Astrocyte of the spinal cord (primary cell): ENCODE measurements at regions not wholly inside any gene's neighbourhood (a gene's known extent, or its start where the extent isn't known, plus 50 kb on each side); places are given as distances from the start of the nearest gene placed in this dataset.
A peak's percentile ranks its signal among the peaks of the same experiment; 100 is the strongest.

Source experiments
- DNase-seq: peaks from one replicate; pipeline ENCODE4 v3.0.0; 2011; ENCODE audit warnings: low read depth, low spot score
- H3K4me3 ChIP-seq: 2 replicates; pipeline ENCODE4 v1.5.1; 2011; ENCODE audit warnings: low read depth, mild to moderate bottlenecking, low read length, moderate library complexity
- CTCF ChIP-seq: IDR thresholded peaks from 2 replicates; pipeline ENCODE4 v1.5.1; 2012; ENCODE audit warnings: low read depth, mild to moderate bottlenecking, low read length, inconsistent platforms
- in situ Hi-C: cut with HindIII; loops from 2 replicates; pipeline ENCODE4 v1.10.0; 2017; ENCODE audit warnings: low sequenced_read_pairs

GRCh38 chr12:13735734-13736133, 245.7 kb downstream of the GRIN2B start:
- DNase-seq: no peak
- no peak overlapping the region for H3K4me3 ChIP-seq
- in situ Hi-C loops: no loop called here
- TF ChIP-seq CTCF: no peak

DNA sequence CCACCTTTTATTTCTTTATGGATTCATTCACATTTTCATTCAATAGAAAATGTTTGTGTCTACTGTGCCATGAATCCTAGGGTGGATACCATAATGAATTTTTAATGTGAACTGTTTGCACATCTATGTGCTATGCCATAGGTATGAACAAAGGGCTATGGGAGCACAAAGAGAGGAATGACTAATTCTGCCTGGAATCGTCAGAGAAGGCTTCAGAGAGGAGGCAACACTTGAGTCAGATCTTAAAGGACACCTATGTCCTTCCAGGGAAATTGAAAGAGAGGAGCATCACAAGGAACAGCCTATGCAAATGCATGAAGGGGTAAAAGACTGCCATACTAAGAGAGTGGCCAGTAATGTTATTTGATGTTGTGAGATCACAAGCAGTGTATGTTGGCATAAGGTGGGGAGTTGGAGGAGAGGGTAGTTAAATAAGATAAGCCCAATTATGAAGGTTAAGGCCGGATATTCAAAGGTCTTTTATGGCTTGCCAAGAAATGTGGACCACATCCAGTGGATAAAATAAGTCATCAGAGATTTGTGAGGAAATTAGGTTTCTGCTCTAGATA, 246.7 kb downstream of the GRIN2B start:
- no peak for TF ChIP-seq CTCF
- no peak for DNase-seq
- no peak overlapping the region for H3K4me3 ChIP-seq
- in situ Hi-C loops: no loop called here

GRCh38 chr12:13727707-13728195, 253.7 kb downstream of the GRIN2B start:
- DNase-seq: peak; percentile 42
- no peak overlapping the region for H3K4me3 ChIP-seq
- no peak for TF ChIP-seq CTCF
- in situ Hi-C loops: no loop called here

- DNase-seq: no peak
- in situ Hi-C loops: no loop called here
- H3K4me3 ChIP-seq: no peak overlapping the region
- TF ChIP-seq CTCF: no peak
These were observed 256.4 kb downstream of the GRIN2B start for GRCh38 chr12:13725049-13725448.

DNA sequence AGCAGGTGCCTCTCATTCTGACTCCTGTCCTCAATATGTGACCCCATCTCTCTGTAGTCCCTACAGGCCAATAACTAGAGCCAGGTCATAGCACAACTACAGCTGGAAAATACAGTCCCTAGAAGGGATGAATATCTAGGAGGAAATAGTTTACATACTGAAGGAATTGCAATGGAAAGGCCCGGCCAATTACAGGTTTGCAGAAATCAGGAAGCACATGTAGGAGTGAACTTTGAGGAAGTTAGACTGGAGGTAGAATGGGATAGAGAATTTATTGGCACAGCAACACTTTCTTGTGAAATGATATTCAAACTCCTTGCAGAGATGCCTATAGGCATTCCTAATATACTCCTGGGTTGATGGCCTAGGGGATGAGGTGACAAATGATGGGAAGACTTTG, 257.3 kb downstream of the GRIN2B start:
- no peak for TF ChIP-seq CTCF
- in situ Hi-C loops: no loop called here
- no peak overlapping the region for H3K4me3 ChIP-seq
- DNase-seq: no peak

GRCh38 chr12:13719986-13720385, 261.4 kb downstream of the GRIN2B start:
- no peak for TF ChIP-seq CTCF
- H3K4me3 ChIP-seq: no peak overlapping the region
- in situ Hi-C loops: no loop called here
- no peak for DNase-seq

GRCh38 chr12:13718271-13718670, 263.1 kb downstream of the GRIN2B start:
- no peak for TF ChIP-seq CTCF
- DNase-seq: no peak
- no peak overlapping the region for H3K4me3 ChIP-seq
- in situ Hi-C loops: no loop called here
